ENCODE measurements at regions not wholly inside any gene's neighbourhood (a gene's known extent, or its start where the extent isn't known, plus 50 kb on each side); places are given as distances from the start of the nearest gene placed in this dataset.

GRCh38 chr2:19198381-19198780 lies 160.0 kb downstream of the OSR1 start:
- TF ChIP-seq CTCF (IDR thresholded peaks at IDR 0.05 in 2 of 3, conservative IDR thresholded peaks at IDR 0.05 in 1 of 3; ENCODE audit: insufficient read depth in 2 of 3, low read depth in 1 of 3, low read length in 3 of 3) = no peak
- TF ChIP-seq, protein P1, sequence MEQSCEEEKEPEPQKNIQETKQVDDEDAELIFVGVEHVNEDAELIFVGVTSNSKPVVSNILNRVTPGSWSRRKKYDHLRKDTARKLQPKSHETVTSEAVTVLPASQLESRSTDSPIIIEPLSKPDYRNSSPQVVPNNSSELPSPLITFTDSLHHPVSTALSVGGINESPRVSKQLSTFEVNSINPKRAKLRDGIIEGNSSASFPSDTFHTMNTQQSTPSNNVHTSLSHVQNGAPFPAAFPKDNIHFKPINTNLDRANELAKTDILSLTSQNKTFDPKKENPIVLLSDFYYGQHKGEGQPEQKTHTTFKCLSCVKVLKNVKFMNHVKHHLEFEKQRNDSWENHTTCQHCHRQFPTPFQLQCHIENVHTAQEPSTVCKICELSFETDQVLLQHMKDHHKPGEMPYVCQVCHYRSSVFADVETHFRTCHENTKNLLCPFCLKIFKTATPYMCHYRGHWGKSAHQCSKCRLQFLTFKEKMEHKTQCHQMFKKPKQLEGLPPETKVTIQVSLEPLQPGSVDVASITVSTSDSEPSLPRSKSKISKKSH (CRISPR knock-in tag; IDR thresholded peaks at IDR 0.05) = no peak
- no peak for TF ChIP-seq ZNF707 (CRISPR knock-in tag; conservative IDR thresholded peaks at IDR 0.05)
